ENCODE measurements at regions not wholly inside any gene's neighbourhood (a gene's known extent, or its start where the extent isn't known, plus 50 kb on each side); places are given as distances from the start of the nearest gene placed in this dataset.

DNA sequence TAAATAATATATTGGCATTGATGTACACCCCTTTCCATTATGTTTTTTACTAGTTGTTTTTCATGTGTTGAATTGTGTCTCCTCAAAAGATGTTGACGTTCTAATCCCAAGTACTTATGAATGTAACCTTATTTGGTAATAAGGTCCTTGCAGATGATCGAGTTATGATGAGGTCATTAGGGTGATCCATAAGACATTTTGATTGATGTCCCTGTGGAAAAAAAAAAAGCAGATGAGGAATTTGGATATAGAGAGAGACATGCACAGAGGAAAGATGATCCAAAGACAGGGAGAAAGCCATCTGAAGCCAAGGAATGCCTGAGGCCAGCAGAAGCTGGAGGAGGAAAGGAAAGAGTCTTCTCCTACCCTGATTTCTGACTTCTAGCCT lies 632.7 kb downstream of the TLR4 start:
- TF ChIP-seq, protein P1, sequence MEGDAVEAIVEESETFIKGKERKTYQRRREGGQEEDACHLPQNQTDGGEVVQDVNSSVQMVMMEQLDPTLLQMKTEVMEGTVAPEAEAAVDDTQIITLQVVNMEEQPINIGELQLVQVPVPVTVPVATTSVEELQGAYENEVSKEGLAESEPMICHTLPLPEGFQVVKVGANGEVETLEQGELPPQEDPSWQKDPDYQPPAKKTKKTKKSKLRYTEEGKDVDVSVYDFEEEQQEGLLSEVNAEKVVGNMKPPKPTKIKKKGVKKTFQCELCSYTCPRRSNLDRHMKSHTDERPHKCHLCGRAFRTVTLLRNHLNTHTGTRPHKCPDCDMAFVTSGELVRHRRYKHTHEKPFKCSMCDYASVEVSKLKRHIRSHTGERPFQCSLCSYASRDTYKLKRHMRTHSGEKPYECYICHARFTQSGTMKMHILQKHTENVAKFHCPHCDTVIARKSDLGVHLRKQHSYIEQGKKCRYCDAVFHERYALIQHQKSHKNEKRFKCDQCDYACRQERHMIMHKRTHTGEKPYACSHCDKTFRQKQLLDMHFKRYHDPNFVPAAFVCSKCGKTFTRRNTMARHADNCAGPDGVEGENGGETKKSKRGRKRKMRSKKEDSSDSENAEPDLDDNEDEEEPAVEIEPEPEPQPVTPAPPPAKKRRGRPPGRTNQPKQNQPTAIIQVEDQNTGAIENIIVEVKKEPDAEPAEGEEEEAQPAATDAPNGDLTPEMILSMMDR (IDR thresholded peaks at IDR 0.05; ENCODE audit: low read depth, low read length): no peak
- TF ChIP-seq POLR2A (IDR thresholded peaks at IDR 0.05; ENCODE audit: extremely low read depth, insufficient read length) (no peak), MYC (IDR thresholded peaks at IDR 0.05; ENCODE audit: low read depth, low read length) (no peak)
